WTC11 (cell line): ENCODE measurements at regions not wholly inside any gene's neighbourhood (a gene's known extent, or its start where the extent isn't known, plus 50 kb on each side); places are given as distances from the start of the nearest gene placed in this dataset.

ENCODE experiments used
- MAX ChIP-seq: sonication (generic); formaldehyde crosslinking; IDR thresholded peaks from 2 replicates; pipeline ENCODE4 v1.8.0; 2022; ENCODE audit warnings: mild to moderate bottlenecking, missing genetic modification reagents
- NFYB ChIP-seq: sonication (generic); formaldehyde crosslinking; conservative IDR thresholded peaks from 2 replicates; pipeline ENCODE4 v1.8.0; 2022; ENCODE audit warnings: low read depth, missing genetic modification reagents
- SOX15 ChIP-seq: fragments of 250-450 bp; sonication (Bioruptor Pico); IDR thresholded peaks from 2 replicates; pipeline ENCODE4 v1.9.0; 2021; ENCODE audit warnings: mild to moderate bottlenecking
- TF ChIP-seq, protein P1 (sequence below): fragments of 200-600 bp; IDR thresholded peaks from 2 replicates; pipeline ENCODE4 v1.8.0; 2022; ENCODE audit warnings: antibody characterized with exemption

- TF ChIP-seq NFYB (CRISPR knock-in tag) (no peak), SOX15 (CRISPR knock-in tag) (no peak), MAX (no peak)
- TF ChIP-seq, protein P1, sequence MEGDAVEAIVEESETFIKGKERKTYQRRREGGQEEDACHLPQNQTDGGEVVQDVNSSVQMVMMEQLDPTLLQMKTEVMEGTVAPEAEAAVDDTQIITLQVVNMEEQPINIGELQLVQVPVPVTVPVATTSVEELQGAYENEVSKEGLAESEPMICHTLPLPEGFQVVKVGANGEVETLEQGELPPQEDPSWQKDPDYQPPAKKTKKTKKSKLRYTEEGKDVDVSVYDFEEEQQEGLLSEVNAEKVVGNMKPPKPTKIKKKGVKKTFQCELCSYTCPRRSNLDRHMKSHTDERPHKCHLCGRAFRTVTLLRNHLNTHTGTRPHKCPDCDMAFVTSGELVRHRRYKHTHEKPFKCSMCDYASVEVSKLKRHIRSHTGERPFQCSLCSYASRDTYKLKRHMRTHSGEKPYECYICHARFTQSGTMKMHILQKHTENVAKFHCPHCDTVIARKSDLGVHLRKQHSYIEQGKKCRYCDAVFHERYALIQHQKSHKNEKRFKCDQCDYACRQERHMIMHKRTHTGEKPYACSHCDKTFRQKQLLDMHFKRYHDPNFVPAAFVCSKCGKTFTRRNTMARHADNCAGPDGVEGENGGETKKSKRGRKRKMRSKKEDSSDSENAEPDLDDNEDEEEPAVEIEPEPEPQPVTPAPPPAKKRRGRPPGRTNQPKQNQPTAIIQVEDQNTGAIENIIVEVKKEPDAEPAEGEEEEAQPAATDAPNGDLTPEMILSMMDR, result no peak
Observed at GRCh38 chr7:119842786-119843185, 430.2 kb upstream of the KCND2 start.
